HCT116 (cell line): ENCODE measurements at regions not wholly inside any gene's neighbourhood (a gene's known extent, or its start where the extent isn't known, plus 50 kb on each side); places are given as distances from the start of the nearest gene placed in this dataset.

Source experiments
- ATAC-seq: fragments of 200-7000 bp; cut with Tn5 transposase; 2 replicates; pipeline ENCODE4 v1.9.1; 2020; ENCODE audit warnings: mild to moderate bottlenecking, moderate library complexity
- BruUV-seq: library from RNA; stranded (reverse); fragments of 400-500 nt; replicated peaks from 2 replicates; lab custom pipeline; 2021; lab: Mats Ljungman, UMichigan
- CTCF ChIA-PET: fragments of 300-600 bp; sonication (Branson Sonifier 250); formaldehyde crosslinking; loops from one replicate; lab custom pipeline; 2021; ENCODE audit warnings: antibody characterized with exemption; lab: Charles Lee
- POLR2A ChIA-PET: fragments of 300-600, 350-600 bp; sonication (Branson Sonifier 250); formaldehyde crosslinking; loops from one replicate; lab custom pipeline; 2021; ENCODE audit warnings: antibody characterized with exemption; lab: Charles Lee
- RAD21 ChIA-PET, 2 experiments: fragments of 300-600 bp; sonication (Branson Sonifier 250); formaldehyde crosslinking; loops; one replicate each; lab custom pipeline; 2023; ENCODE audit warnings: low total read pairs in 2 of 2; ENCODE audit not compliant: uncharacterized antibody in 2 of 2, unreplicated experiment in 2 of 2, low non-redundant PET in 1 of 2; lab: Charles Lee
- DNase-seq: peaks from one replicate; pipeline ENCODE4 v3.0.0-alpha.2; 2010; ENCODE audit warnings: low read depth, low spot score
- H2AFZ ChIP-seq: fragments of 200-600 bp; shearing (Covaris generic), sonication (generic); 2 replicates; pipeline ENCODE4 v1.6.1; 2017; ENCODE audit warnings: low read depth, mixed run types, mixed read lengths, antibody characterized with exemption, low read length; ENCODE audit not compliant: poor library complexity, severe bottlenecking
- H3K27ac ChIP-seq: 2 replicates; pipeline ENCODE4 v1.5.1; 2012; ENCODE audit warnings: low read depth, low read length
- H3K27me3 ChIP-seq: fragments of 200-600 bp; sonication (generic); 2 replicates; pipeline ENCODE4 v1.6.1; 2016; ENCODE audit warnings: mixed run types, low read length, mixed read lengths; ENCODE audit not compliant: insufficient read depth
- H3K36me3 ChIP-seq, 2 experiments: fragments of 200-500 bp in 1 of 2; fragments of 200-600 bp in 1 of 2; sonication (Bioruptor generic) in 1 of 2; sonication (generic) in 1 of 2; 2 replicates each; pipeline versions ENCODE4 v1.5.1 to v1.6.1; 2014 to 2016; ENCODE audit warnings: low read length in 2 of 2, inconsistent platforms in 1 of 2, mixed read lengths in 1 of 2, mixed run types in 1 of 2; ENCODE audit not compliant: insufficient read depth in 2 of 2, control insufficient read depth in 1 of 2
- H3K4me1 ChIP-seq, 2 experiments: fragments of 200-600 bp in 1 of 2; sonication (generic) in 1 of 2; 2 replicates each; pipeline versions ENCODE4 v1.5.1 to v1.6.1; 2012 to 2017; ENCODE audit warnings: low read length in 2 of 2, inconsistent platforms in 1 of 2, mild to moderate bottlenecking in 1 of 2, mixed read lengths in 1 of 2, mixed run types in 1 of 2, moderate library complexity in 1 of 2; ENCODE audit not compliant: insufficient read depth in 2 of 2, control insufficient read depth in 1 of 2
- H3K4me2 ChIP-seq: fragments of 200-600 bp; sonication (generic); 2 replicates; pipeline ENCODE4 v1.6.1; 2017; ENCODE audit warnings: mixed run types, low read length, mixed read lengths
- H3K4me3 ChIP-seq, 2 experiments: fragments of 200-600 bp in 1 of 2; sonication (generic) in 1 of 2; replicated peaks in 1 of 2; 2 replicates each; pipeline ENCODE4 v1.5.1; 2011 to 2016; ENCODE audit warnings: low read length in 2 of 2, control low read depth in 1 of 2, low read depth in 1 of 2, mild to moderate bottlenecking in 1 of 2, mixed read lengths in 1 of 2, mixed run types in 1 of 2
- H3K79me2 ChIP-seq: fragments of 200-600 bp; sonication (generic); 2 replicates; pipeline ENCODE4 v1.6.1; 2017; ENCODE audit warnings: mild to moderate bottlenecking, mixed run types, low read length, moderate library complexity, mixed read lengths; ENCODE audit not compliant: insufficient read depth
- H3K9ac ChIP-seq: fragments of 200-600 bp; sonication (generic); 2 replicates; pipeline ENCODE4 v1.6.1; 2016; ENCODE audit warnings: low read length, mixed read lengths
- H3K9me2 ChIP-seq: fragments of 200-600 bp; sonication (generic), shearing (Covaris generic); 2 replicates; pipeline ENCODE4 v1.6.1; 2017; ENCODE audit warnings: mixed run types, mild to moderate bottlenecking, moderate library complexity; ENCODE audit not compliant: insufficient read depth
- H3K9me3 ChIP-seq, 2 experiments: fragments of 200-500 bp in 1 of 2; fragments of 200-600 bp in 1 of 2; sonication (Bioruptor generic) in 1 of 2; sonication (generic) in 1 of 2; 2 replicates each; pipeline ENCODE4 v1.6.1; 2014 to 2017; ENCODE audit warnings: low read length in 2 of 2, mixed read lengths in 2 of 2, inconsistent platforms in 1 of 2, low read depth in 1 of 2, mild to moderate bottlenecking in 1 of 2, mixed run types in 1 of 2, moderate library complexity in 1 of 2; ENCODE audit not compliant: control insufficient read depth in 1 of 2, insufficient read depth in 1 of 2
- H4K20me1 ChIP-seq: fragments of 200-600 bp; sonication (generic), shearing (Covaris generic); 2 replicates; pipeline ENCODE4 v1.6.1; 2017; ENCODE audit warnings: mixed run types, mild to moderate bottlenecking, moderate library complexity; ENCODE audit not compliant: insufficient read depth
- ATF3 ChIP-seq: IDR thresholded peaks from 2 replicates; pipeline ENCODE4 v1.6.1; 2012
- EGR1 ChIP-seq: IDR thresholded peaks from 2 replicates; pipeline ENCODE4 v1.6.1; 2012; ENCODE audit warnings: low read depth
- ELF1 ChIP-seq: IDR thresholded peaks from 2 replicates; pipeline ENCODE4 v1.6.1; 2012; ENCODE audit warnings: low read depth, borderline replicate concordance
- EZH2phosphoT487 ChIP-seq: fragments of 200-600 bp; IDR thresholded peaks from 2 replicates; pipeline ENCODE4 v1.6.1; 2018; ENCODE audit warnings: antibody characterized with exemption, borderline replicate concordance
- JUND ChIP-seq: IDR thresholded peaks from 2 replicates; pipeline ENCODE4 v1.6.1; 2012
- POLR2AphosphoS5 ChIP-seq: IDR thresholded peaks from 2 replicates; pipeline ENCODE4 v1.6.1; 2011; ENCODE audit warnings: mild to moderate bottlenecking, low read depth, low read length, moderate library complexity
- REST ChIP-seq: IDR thresholded peaks from 2 replicates; pipeline ENCODE4 v1.6.1; 2012; ENCODE audit warnings: low read depth
- SIN3A ChIP-seq: IDR thresholded peaks from 2 replicates; pipeline ENCODE4 v1.6.1; 2012; ENCODE audit warnings: low read depth
- SP1 ChIP-seq: IDR thresholded peaks from 2 replicates; pipeline ENCODE4 v1.6.1; 2012; ENCODE audit warnings: low read depth
- ZFX ChIP-seq: fragments of 450-650 bp; IDR thresholded peaks from 2 replicates; pipeline ENCODE4 v1.6.1; 2017
- intact Hi-C: fragments of 100-400 bp; cut with micrococcal nuclease; formaldehyde crosslinking; loops from 2 replicates; pipeline ENCODE4 v1.10.0; 2022

- peaks cover 6 to 15% of the 10 kb centered on the region in 2 experiments; a peak in 2 of 4 replicates for H3K9me3 ChIP-seq
- no peak for DNase-seq
- CTCF ChIA-PET = no interaction called here
- H3K4me1 ChIP-seq = no peaks in the 10 kb centered on the region
- BruUV-seq = no TSS peak
- no peak overlapping the region for H3K4me3 ChIP-seq
- H3K9me2 ChIP-seq = no peaks in the 10 kb centered on the region
- RAD21 ChIA-PET = no interaction called here
- POLR2A ChIA-PET = no interaction called here
- no peaks in the 10 kb centered on the region for H4K20me1 ChIP-seq
- intact Hi-C loops = no loop called here
- no peak overlapping the region for H3K9ac ChIP-seq
- no peak for ATAC-seq
- TF ChIP-seq ELF1 (no peak), ZFX (no peak), JUND (no peak), SP1 (no peak), EGR1 (no peak), ATF3 (no peak), EZH2phosphoT487 (no peak), REST (no peak), POLR2AphosphoS5 (no peak), SIN3A (no peak)
- no peaks in the 10 kb centered on the region for H3K36me3 ChIP-seq
- H3K27me3 ChIP-seq = no peaks in the 10 kb centered on the region
- H3K27ac ChIP-seq = no peak overlapping the region
- H3K79me2 ChIP-seq = no peaks in the 10 kb centered on the region
- no peak overlapping the region for H2AFZ ChIP-seq
- no peak overlapping the region for H3K4me2 ChIP-seq
Measured at GRCh38 chr10:55820478-55820877, 540.6 kb downstream of the ZWINT start.
